ENCODE measurements at regions not wholly inside any gene's neighbourhood (a gene's known extent, or its start where the extent isn't known, plus 50 kb on each side); places are given as distances from the start of the nearest gene placed in this dataset.

GRCh38 chr5:158397278-158397677, 538.3 kb upstream of the CLINT1 start:
- no peak for DNase-seq

- DNase-seq, result no peak
These were observed 535.2 kb upstream of the CLINT1 start for GRCh38 chr5:158394102-158394501.

GRCh38 chr5:158393457-158393856, 534.5 kb upstream of the CLINT1 start:
- DNase-seq, result no peak

- no peak for DNase-seq
These were observed 533.8 kb upstream of the CLINT1 start for GRCh38 chr5:158392753-158393152.

- DNase-seq, result no peak
These were observed 531.6 kb upstream of the CLINT1 start for GRCh38 chr5:158390577-158390976.

GRCh38 chr5:158389786-158390185, 530.8 kb upstream of the CLINT1 start:
- no peak for DNase-seq

- DNase-seq, result no peak
These were observed 529.1 kb upstream of the CLINT1 start for GRCh38 chr5:158388021-158388420.

GRCh38 chr5:158387499-158387898, 528.6 kb upstream of the CLINT1 start:
- DNase-seq, result no peak

GRCh38 chr5:158385982-158386381, 527.0 kb upstream of the CLINT1 start:
- no peak for DNase-seq

GRCh38 chr5:158384535-158385481, 525.9 kb upstream of the CLINT1 start:
- no peak for DNase-seq

GRCh38 chr5:158383486-158383885, 524.5 kb upstream of the CLINT1 start:
- no peak for DNase-seq

- peak; percentile 15 for DNase-seq
These were observed 523.5 kb upstream of the CLINT1 start for GRCh38 chr5:158382473-158382872.

- no peak for DNase-seq
These were observed 522.7 kb upstream of the CLINT1 start for GRCh38 chr5:158381614-158382160.

GRCh38 chr5:158380661-158381060, 521.7 kb upstream of the CLINT1 start:
- no peak for DNase-seq

GRCh38 chr5:158378931-158379330, 520.0 kb upstream of the CLINT1 start:
- no peak for DNase-seq

- DNase-seq, result no peak
These were observed 517.7 kb upstream of the CLINT1 start for GRCh38 chr5:158376679-158377078.

- no peak for DNase-seq
These were observed 516.6 kb upstream of the CLINT1 start for GRCh38 chr5:158375531-158375930.

- no peak for DNase-seq
These were observed 514.9 kb upstream of the CLINT1 start for GRCh38 chr5:158373608-158374395.

GRCh38 chr5:158369241-158369640, 510.3 kb upstream of the CLINT1 start:
- DNase-seq, result no peak

- DNase-seq, result no peak
These were observed 509.7 kb upstream of the CLINT1 start for GRCh38 chr5:158368686-158369085.

GRCh38 chr5:158364367-158364766, 505.4 kb upstream of the CLINT1 start:
- no peak for DNase-seq

GRCh38 chr5:158354958-158355357, 496.0 kb upstream of the CLINT1 start:
- no peak for DNase-seq

GRCh38 chr5:158351485-158352125, 492.7 kb upstream of the CLINT1 start:
- DNase-seq, result no peak
